NCI-H446 (cell line): ENCODE measurements at regions not wholly inside any gene's neighbourhood (a gene's known extent, or its start where the extent isn't known, plus 50 kb on each side); places are given as distances from the start of the nearest gene placed in this dataset.

Source experiments
- DNase-seq, 2 experiments: peaks; one replicate each; lab custom pipeline; 2025; lab: John Stamatoyannopoulos, UW

GRCh38 chr5:98064118-98064685 lies 709.3 kb upstream of the RGMB start:
- no peak for DNase-seq

DNA sequence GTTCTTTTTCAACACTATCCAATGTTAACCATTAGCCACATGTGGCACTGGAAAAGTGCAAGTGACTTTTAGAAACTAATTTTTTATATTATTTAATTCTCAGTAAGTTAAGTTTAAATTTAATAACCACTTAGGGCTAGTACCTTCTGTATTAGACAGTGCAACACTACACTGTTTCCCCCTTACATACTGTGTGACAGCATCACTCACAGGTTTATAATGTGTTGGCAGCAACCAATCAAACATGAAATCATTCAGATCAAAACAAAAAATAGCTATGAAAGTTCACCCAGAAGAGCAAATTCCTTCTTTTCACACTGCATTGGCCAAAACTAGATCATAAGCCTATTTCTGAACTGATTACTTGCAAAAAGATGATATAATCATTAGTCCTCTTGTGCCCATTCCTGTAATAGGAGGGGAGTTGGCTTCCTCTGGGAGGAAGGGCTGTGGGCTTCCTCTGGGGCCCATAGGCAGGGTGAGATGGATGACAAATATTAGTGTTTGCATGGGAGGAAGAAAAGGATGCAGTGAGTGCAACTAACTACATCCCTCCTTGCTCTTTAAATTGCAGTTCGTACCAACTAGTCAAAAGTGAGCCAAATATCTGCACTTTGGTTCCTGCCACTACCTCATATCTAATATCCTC lies 708.1 kb upstream of the RGMB start:
- no peak for DNase-seq

GRCh38 chr5:98066910-98067309 lies 706.6 kb upstream of the RGMB start:
- no peak for DNase-seq

- no peak for DNase-seq
These were observed 703.5 kb upstream of the RGMB start for GRCh38 chr5:98069876-98070512.

- DNase-seq = no peak
These were observed 700.5 kb upstream of the RGMB start for GRCh38 chr5:98072921-98073320.

DNA sequence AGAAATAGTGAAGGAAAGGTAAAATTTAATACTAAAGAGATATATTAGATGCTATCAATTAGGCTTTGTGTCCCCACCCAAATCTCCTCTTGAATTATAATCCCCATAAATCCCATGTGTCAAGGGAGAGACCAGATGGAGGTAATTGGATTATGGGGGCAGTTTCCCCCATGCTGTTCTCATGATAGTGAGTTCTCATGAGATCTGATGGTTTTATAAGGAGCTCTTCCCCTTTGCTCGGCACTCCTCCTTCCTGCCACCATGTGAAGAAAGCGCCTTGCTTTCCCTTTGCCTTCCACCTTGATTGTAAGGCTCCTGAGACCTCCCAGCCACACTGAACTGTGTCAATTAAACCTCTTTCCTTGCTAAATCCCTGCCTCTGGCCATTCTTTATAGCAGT lies 697.0 kb upstream of the RGMB start:
- DNase-seq = no peak

DNA sequence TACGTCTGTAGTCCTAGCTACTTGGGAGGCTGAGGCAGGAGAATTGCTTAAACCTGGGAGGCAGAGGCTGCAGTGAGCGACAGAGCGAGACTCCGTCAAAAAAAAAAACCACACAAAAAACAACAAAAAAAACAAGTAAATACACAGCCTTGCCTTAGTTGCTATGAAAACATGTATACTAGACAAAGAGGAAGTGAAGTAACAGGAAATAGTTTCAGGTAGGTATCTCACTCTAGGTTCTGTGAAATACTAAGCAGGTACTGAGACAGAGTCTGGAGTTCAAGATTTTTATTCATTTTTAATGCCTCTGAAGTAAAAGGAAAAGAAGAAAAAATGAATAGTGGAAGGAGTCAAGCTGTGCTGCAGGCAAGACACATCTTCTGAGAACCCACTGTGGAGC lies 687.9 kb upstream of the RGMB start:
- DNase-seq = no peak

DNA sequence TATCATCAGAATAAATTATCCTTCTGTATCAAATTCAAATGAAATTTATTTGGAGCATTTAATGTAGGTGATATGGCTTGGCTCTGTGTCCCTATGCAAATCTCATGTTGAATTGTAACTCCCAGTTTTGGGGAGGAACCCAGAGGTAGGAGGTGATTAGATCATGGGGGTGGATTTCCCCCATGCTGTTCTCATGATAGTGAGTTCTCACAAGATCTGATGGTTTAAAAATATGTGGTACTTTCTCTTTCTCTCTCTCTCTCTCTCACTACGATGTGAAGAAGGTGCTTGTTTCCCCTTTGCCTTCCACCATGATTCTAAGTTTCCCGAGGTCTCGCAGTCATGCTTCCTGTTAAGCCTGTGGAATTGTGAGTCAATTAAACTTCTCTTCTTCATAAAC lies 678.4 kb upstream of the RGMB start:
- DNase-seq = no peak

- DNase-seq = no peak
These were observed 677.3 kb upstream of the RGMB start for GRCh38 chr5:98096155-98096554.

- no peak for DNase-seq
These were observed 673.9 kb upstream of the RGMB start for GRCh38 chr5:98099448-98100105.

GRCh38 chr5:98101131-98101530 lies 672.3 kb upstream of the RGMB start:
- no peak for DNase-seq

DNA sequence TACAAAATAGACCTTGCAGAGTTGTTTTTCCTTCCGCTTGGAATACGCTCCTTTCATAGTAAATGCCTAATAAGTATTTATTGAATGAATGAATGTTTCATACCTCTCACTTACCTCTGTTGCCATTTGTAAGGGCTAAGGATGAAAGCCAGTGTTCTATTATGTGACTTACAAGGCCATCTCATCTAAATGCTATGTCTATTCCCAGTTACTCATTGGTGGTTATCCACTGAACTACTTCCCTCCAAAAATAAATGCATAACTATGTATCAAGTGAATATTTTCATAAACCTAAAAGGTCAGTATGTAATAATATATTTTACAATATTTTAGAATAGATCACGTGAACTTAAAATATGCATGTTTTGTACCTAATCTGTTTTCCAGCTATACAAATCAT lies 670.5 kb upstream of the RGMB start:
- no peak for DNase-seq

GRCh38 chr5:98103807-98104206 lies 669.7 kb upstream of the RGMB start:
- no peak for DNase-seq

GRCh38 chr5:98104454-98105188 lies 668.8 kb upstream of the RGMB start:
- DNase-seq = no peak

DNA sequence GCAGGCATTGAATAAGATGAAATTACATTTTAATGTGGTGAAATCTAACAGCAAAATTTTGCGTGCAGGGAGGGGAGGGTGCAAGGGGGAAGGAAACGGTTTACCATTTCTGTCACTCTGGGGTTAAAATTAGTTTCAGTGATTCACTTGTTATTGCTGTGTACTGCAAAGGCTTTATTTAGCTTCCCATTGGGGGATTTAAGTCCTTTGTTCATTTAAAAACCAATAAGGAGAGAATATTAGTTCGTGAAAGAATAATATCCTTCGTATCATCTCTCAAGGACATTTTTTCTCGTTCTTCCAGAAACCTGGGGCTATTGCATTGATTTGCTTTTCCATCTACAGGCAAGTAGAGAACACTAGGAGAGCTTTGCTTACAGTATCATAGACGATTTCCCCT lies 667.8 kb upstream of the RGMB start:
- no peak for DNase-seq

DNA sequence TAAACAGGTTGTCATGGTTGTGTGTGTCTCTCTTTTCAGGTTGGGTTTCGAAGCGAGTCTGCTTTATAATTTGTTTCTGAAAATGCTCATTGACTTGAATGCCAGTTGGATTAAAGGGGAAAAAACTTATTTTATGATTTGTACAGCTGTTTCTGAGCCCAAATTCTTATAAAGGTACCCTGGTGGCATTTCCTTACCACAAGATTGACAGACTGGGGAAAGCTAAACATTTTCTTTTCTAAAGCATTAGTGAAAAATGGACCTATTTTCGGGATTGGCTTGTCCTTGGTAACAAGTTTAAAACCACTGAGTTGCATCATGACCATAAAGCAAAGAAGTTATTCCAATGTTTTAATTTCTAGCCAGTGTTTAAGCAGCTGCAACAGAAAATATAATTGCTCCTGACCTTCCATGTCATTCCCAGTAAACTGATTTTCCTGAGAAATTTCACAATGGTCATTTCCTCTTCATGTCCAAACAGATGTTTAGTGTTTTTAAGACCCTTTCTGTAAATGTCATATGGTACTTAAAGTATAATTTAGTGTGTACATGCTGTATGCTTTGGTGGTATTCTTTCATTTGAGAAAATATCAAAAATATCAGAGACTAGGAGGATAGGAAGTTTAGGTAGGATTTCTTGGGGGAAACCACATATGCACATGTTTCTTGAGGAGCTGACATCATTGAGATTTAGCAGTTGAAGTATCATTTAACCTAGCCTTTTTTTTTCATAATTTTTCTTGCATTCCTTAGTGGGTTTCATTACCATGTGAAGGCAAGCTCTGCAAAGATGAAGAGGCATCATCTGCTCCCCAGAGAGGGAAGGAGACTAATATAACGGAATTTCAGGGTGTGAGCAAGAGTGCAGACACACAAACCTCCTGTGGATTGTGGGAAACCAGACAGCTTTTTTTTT lies 667.1 kb upstream of the RGMB start:
- no peak for DNase-seq

DNA sequence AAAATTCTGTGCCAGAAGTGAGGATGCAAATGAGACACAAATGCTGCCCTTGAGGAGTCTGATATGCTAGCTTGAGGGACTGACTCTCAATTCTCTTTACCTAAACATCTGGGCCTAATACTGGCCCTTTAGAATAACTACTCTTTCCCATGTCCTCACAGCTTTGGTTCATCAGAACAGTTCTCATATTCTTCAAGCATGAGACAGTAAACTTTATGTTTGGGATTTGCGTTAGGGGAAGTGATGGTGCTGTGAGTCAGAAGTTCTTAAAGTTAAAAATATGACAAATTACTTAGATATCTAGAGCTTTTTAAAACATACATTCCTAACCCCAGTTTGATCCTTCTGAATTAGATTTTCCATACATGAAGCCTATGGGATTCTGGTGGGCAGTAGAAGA lies 665.0 kb upstream of the RGMB start:
- DNase-seq = no peak

- DNase-seq = no peak
These were observed 663.9 kb upstream of the RGMB start for GRCh38 chr5:98109561-98110006.

GRCh38 chr5:98110282-98110691 lies 663.2 kb upstream of the RGMB start:
- DNase-seq = no peak

DNA sequence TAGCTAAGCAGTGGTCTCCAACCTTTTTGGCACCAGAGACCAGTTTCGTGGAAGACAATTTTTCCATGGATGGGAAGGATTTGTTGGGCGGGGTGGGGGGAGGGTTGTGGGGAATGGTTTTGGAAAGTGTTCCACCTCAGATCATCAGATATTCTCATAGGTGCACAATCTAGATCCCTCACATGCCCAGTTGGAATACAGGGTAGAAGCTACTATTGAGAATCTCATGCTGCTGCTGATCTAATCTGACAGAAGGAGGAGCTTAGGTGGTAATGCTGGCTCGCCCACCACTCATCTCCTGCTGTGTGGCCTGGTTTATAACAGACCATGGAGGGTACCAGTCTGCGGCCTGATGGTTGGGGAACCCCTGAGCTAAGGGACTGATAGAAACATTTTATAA lies 662.7 kb upstream of the RGMB start:
- DNase-seq = no peak

GRCh38 chr5:98111686-98112085 lies 661.8 kb upstream of the RGMB start:
- no peak for DNase-seq
